Thymus (tissue), 11 donors: ENCODE measurements at regions not wholly inside any gene's neighbourhood (a gene's known extent, or its start where the extent isn't known, plus 50 kb on each side); places are given as distances from the start of the nearest gene placed in this dataset.

Experiments used
- DNase-seq, 9 donors: peaks; one replicate each; pipeline ENCODE4 v3.0.0-alpha.2; 2013; ENCODE audit warnings: low spot score in 9 of 9, low read depth in 6 of 9, missing footprints in 1 of 9
- H3K27ac ChIP-seq, 2 donors: one replicate each; pipeline ENCODE4 v1.5.1; 2013; ENCODE audit warnings: control low read depth in 1 of 2, low read depth in 1 of 2, low read length in 1 of 2, mild to moderate bottlenecking in 1 of 2, moderate library complexity in 1 of 2
- H3K27me3 ChIP-seq, 2 donors: one replicate each; pipeline ENCODE4 v1.5.1; 2013; ENCODE audit warnings: low read length in 1 of 2; ENCODE audit not compliant: control insufficient read depth in 2 of 2, insufficient read depth in 1 of 2
- H3K36me3 ChIP-seq, 2 donors: one replicate each; pipeline ENCODE4 v1.5.1; 2013; ENCODE audit warnings: low read length in 1 of 2, mild to moderate bottlenecking in 1 of 2, moderate library complexity in 1 of 2; ENCODE audit not compliant: control insufficient read depth in 2 of 2, insufficient read depth in 2 of 2
- H3K4me1 ChIP-seq, 2 donors: one replicate each; pipeline ENCODE4 v1.5.1; 2013; ENCODE audit warnings: low read length in 2 of 2; ENCODE audit not compliant: control insufficient read depth in 2 of 2, insufficient read depth in 2 of 2
- H3K4me3 ChIP-seq, 2 donors: one replicate each; pipeline ENCODE4 v1.5.1; 2013; ENCODE audit warnings: low read length in 2 of 2, control low read depth in 1 of 2, mild to moderate bottlenecking in 1 of 2
- H3K9me3 ChIP-seq, 2 donors: one replicate each; pipeline ENCODE4 v1.5.1; 2013; ENCODE audit warnings: low read length in 1 of 2, mild to moderate bottlenecking in 1 of 2; ENCODE audit not compliant: control insufficient read depth in 2 of 2, insufficient read depth in 1 of 2
- WGBS: extraction: QIAGEN DNeasy Blood & Tissue Kit; methylation state at CpG from one replicate; pipeline ENCODE4 v1.1.7; 2013; 5-methylcytosine and 5-hydroxymethylcytosine counted together
- donor health status: healthy.

GRCh38 chr16:80175011-80175410, 365.8 kb upstream of the DYNLRB2 start:
- Histone ChIP-seq H3K36me3 (no peaks in the 10 kb centered on the region), H3K27ac (no peak overlapping the region), H3K27me3 (no peaks in the 10 kb centered on the region), H3K4me1 (no peaks in the 10 kb centered on the region), H3K4me3 (no peak overlapping the region), H3K9me3 (no peaks in the 10 kb centered on the region)
- DNase-seq = no peak
- WGBS = 92% methylated on average over 1 of the region's 1 CpG

DNA sequence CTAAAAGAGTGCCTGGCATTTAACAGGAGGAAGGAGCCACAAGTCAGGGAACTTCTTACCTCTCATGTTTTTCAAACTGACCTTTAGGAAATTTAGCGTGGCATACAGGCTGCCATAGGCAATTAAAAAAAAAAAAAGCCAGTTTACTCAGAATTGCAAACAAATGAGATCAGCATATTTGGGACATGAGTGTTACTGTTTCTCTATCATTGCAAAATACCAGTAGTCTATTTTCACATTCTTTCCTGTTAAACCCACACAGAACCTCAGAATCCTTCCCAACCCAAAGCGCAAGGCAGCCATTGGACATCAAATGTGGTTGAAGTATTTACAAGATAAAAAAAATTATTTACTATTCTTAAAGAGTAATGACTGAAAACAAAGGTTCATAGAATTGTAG, 366.4 kb upstream of the DYNLRB2 start:
- Histone ChIP-seq H3K4me1 (no peaks in the 10 kb centered on the region), H3K27ac (no peak overlapping the region), H3K27me3 (no peaks in the 10 kb centered on the region), H3K36me3 (no peaks in the 10 kb centered on the region), H3K4me3 (no peak overlapping the region), H3K9me3 (no peaks in the 10 kb centered on the region)
- WGBS = 96% methylated on average over 2 of the region's 2 CpGs
- no peak for DNase-seq

GRCh38 chr16:80171746-80172145, 369.0 kb upstream of the DYNLRB2 start:
- no peaks in the 10 kb centered on the region for H3K4me1 ChIP-seq
- no peaks in the 10 kb centered on the region for H3K36me3 ChIP-seq
- H3K9me3 ChIP-seq = no peaks in the 10 kb centered on the region
- H3K27me3 ChIP-seq = no peaks in the 10 kb centered on the region
- WGBS = 88% methylated on average over 4 of the region's 4 CpGs
- no peak overlapping the region for H3K27ac ChIP-seq
- no peak for DNase-seq
- no peak overlapping the region for H3K4me3 ChIP-seq

GRCh38 chr16:80171199-80171598, 369.6 kb upstream of the DYNLRB2 start:
- 98% methylated on average over 4 of the region's 4 CpGs for WGBS
- H3K36me3 ChIP-seq = no peaks in the 10 kb centered on the region
- H3K9me3 ChIP-seq = no peaks in the 10 kb centered on the region
- no peaks in the 10 kb centered on the region for H3K4me1 ChIP-seq
- DNase-seq = no peak
- H3K27ac ChIP-seq = no peak overlapping the region
- H3K27me3 ChIP-seq = no peaks in the 10 kb centered on the region
- no peak overlapping the region for H3K4me3 ChIP-seq

- DNase-seq = no peak
- no peaks in the 10 kb centered on the region for H3K36me3 ChIP-seq
- no peaks in the 10 kb centered on the region for H3K9me3 ChIP-seq
- H3K27ac ChIP-seq = no peak overlapping the region
- H3K4me1 ChIP-seq = no peaks in the 10 kb centered on the region
- H3K27me3 ChIP-seq = no peaks in the 10 kb centered on the region
- no peak overlapping the region for H3K4me3 ChIP-seq
- 58% methylated on average over 10 of the region's 10 CpGs for WGBS
Observed at GRCh38 chr16:80167657-80168390, 373.0 kb upstream of the DYNLRB2 start.

DNA sequence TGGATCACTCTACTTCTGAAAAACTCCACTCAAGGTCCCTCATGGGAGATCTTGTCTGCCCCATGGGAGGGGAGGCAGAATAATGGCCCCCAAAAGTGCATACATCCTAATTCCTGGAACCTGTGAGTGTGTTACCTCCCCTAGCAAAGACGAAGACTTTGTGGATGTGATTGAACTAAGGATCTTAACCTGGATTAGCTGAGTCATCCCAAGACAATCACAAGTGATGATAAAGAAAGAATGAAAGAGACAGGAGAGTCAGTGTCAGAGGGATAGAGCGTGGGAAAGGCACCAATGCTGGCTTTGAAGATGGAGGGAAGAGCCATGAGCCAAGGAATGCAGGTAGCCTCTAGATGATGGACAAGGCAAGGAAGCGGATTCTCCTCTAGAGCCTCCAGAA, 374.7 kb upstream of the DYNLRB2 start:
- Histone ChIP-seq H3K4me3 (no peak overlapping the region), H3K27ac (no peak overlapping the region), H3K4me1 (no peaks in the 10 kb centered on the region), H3K9me3 (no peaks in the 10 kb centered on the region), H3K27me3 (no peaks in the 10 kb centered on the region), H3K36me3 (no peaks in the 10 kb centered on the region)
- DNase-seq = no peak
- WGBS = 95% methylated on average over 3 of the region's 3 CpGs

DNA sequence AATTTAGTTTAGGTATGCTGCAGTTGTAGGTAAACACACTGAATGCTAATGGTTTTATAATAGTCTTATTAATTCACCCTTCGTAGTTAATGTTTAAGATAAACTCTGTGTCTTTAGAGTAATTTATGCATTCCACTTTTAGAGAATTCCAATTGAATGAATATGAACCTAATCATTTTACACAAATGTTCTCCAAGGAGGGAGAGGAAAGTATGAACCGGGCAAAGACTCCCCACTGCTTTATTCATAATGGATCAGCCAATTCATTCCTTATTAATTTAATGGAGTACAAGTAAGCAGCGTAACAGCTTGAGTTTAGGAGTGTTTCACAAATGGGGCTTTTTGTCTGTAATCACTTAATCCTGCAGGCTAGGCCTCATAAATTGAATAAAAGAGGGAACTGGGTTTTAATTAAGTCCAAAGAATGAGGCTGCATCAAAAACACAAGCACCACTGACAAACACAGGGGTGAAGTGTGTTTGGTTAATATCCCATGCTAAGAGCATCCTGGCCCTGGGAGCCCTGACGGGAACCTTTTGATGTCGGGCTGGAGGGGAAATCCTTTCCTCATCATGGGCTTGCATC, 375.7 kb upstream of the DYNLRB2 start:
- no peaks in the 10 kb centered on the region for H3K9me3 ChIP-seq
- no peaks in the 10 kb centered on the region for H3K4me1 ChIP-seq
- H3K4me3 ChIP-seq = no peak overlapping the region
- H3K27me3 ChIP-seq = no peaks in the 10 kb centered on the region
- 95% methylated on average over 5 of the region's 5 CpGs for WGBS
- H3K27ac ChIP-seq = no peak overlapping the region
- no peaks in the 10 kb centered on the region for H3K36me3 ChIP-seq
- DNase-seq = no peak

- no peak overlapping the region for H3K27ac ChIP-seq
- H3K27me3 ChIP-seq = no peaks in the 10 kb centered on the region
- DNase-seq = no peak
- no peaks in the 10 kb centered on the region for H3K9me3 ChIP-seq
- H3K4me1 ChIP-seq = no peaks in the 10 kb centered on the region
- 93% methylated on average over 4 of the region's 4 CpGs for WGBS
- no peak overlapping the region for H3K4me3 ChIP-seq
- no peaks in the 10 kb centered on the region for H3K36me3 ChIP-seq
Observed at GRCh38 chr16:80163339-80163738, 377.5 kb upstream of the DYNLRB2 start.

DNA sequence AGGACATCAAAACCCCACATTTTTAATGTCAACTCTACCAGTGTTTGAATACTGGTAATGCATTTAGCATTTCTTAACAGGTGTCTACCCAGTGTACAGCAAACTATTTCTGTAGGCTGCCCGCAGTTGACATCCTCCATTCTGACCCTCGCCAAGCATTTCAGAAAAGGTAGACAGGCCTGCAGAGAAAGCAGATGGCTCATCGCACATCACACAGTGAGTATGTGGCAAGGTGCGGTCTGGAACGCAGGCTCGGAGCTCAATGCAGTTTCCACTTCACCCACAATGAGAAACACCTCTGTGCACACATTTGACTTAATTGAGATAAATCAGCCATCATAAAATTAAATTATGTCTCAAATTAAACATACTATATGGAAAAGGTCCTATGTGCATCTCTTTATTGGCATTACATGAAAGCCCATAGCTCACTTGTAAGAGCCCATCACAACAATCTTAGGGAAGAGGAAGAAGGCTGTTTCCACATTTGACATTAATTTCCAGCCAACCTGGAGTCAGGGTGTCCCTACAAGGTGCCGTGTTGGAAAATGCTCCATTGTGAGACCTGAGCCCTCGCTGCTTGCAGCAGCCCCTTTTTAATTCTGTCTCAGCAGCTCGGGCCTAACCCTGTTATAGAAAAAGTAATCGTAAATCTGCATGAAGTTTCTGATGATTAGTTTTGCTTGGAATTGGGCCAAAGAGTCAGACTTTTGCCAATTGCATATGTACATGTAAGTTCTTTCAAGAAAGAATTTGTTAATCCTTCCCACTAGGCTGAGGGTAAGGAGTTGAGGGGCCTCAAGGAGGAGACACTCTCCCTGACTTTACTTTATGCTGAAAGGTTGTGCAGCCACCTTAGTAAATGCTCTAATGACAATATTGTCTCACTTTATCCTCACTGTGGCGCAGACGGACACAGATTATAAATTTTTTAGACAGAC, 378.7 kb upstream of the DYNLRB2 start:
- H3K27ac ChIP-seq = no peak overlapping the region
- no peak for DNase-seq
- no peaks in the 10 kb centered on the region for H3K27me3 ChIP-seq
- no peaks in the 10 kb centered on the region for H3K36me3 ChIP-seq
- H3K9me3 ChIP-seq = no peaks in the 10 kb centered on the region
- no peak overlapping the region for H3K4me3 ChIP-seq
- WGBS = 95% methylated on average over 12 of the region's 12 CpGs
- H3K4me1 ChIP-seq = no peaks in the 10 kb centered on the region
